Right lobe of liver (tissue), 6 donors: ENCODE measurements at regions not wholly inside any gene's neighbourhood (a gene's known extent, or its start where the extent isn't known, plus 50 kb on each side); places are given as distances from the start of the nearest gene placed in this dataset.

Experiments used
- ATAC-seq, 4 donors: fragments of 200-7000 bp; cut with Tn5 transposase; one replicate each; pipeline ENCODE4 v1.9.1; 2020; ENCODE audit warnings: mild to moderate bottlenecking in 4 of 4, moderate library complexity in 4 of 4
- DNase-seq, 3 donors: peaks; one replicate each; pipeline ENCODE4 v3.0.0-alpha.2; 2020
- H3K27ac ChIP-seq, 3 donors: fragments of 200-600 bp; one replicate each; pipeline ENCODE4 v1.8.0; 2022
- H3K27me3 ChIP-seq, 2 donors: fragments of 200-600 bp; one replicate each; pipeline ENCODE4 v1.8.0; 2022
- H3K36me3 ChIP-seq, 4 donors: fragments of 200-600 bp; sonication (generic) in 1 of 4; one replicate each; pipeline versions ENCODE4 v1.5.1 to v1.8.0; 2017 to 2022; ENCODE audit warnings: control low read depth in 1 of 4
- H3K4me1 ChIP-seq, 4 donors: fragments of 200-600 bp; sonication (generic) in 1 of 4; one replicate each; pipeline versions ENCODE4 v1.5.1 to v1.8.0; 2017 to 2022; ENCODE audit warnings: control low read depth in 1 of 4
- H3K4me3 ChIP-seq, 3 donors: fragments of 200-600 bp; one replicate each; pipeline ENCODE4 v1.8.0; 2022
- H3K9me3 ChIP-seq, 4 donors: fragments of 200-600 bp; sonication (generic) in 1 of 4; one replicate each; pipeline versions ENCODE4 v1.5.1 to v1.8.0; 2017 to 2022; ENCODE audit warnings: control low read depth in 1 of 4
- CTCF ChIP-seq, 4 donors: fragments of 200-600 bp in 3 of 4; fragments of 450-650 bp in 1 of 4; IDR thresholded peaks; one replicate each; pipeline versions ENCODE4 v1.5.1 to v1.8.0; 2016 to 2022; ENCODE audit warnings: antibody characterized with exemption in 4 of 4, mild to moderate bottlenecking in 2 of 4
- POLR2A ChIP-seq: fragments of 450-650 bp; IDR thresholded peaks from one replicate; pipeline ENCODE4 v1.6.1; 2017; ENCODE audit warnings: antibody characterized with exemption, mild to moderate bottlenecking
- WGBS: methylation state at CpG from one replicate; pipeline ENCODE4 v1.1.6; 2018; ENCODE audit warnings: low coverage, low lambda C conversion rate; ENCODE audit not compliant: insufficient coverage; ENCODE audit errors: missing lambda C conversion rate; 5-methylcytosine and 5-hydroxymethylcytosine counted together
- intact Hi-C, 2 donors: fragments of 100-400 bp; cut with DNase I; formaldehyde crosslinking; loops; one replicate each; pipeline versions ENCODE4 v1.11.2 to v1.14.1; 2022
- donor health status: DM: no; HTN: yes; CAD: no.
- donor health status: DM: no; HTN: no; CAD: no.
- donor health status: DM: no; HTN: no; CAD: no.
- donor health status: DM: no; HTN: yes; CAD: no.
- donor health status: DM: no; HTN: yes; CAD: no.

GRCh38 chr1:219058891-219059820 is 114.5 kb upstream of the LYPLAL1 start:
- 75% methylated on average over 1 of the region's 1 CpG for WGBS
- ATAC-seq (no peak), DNase-seq (no peak)
- Histone ChIP-seq H3K9me3 (no peaks in the 10 kb centered on the region), H3K27me3 (no peaks in the 10 kb centered on the region), H3K4me1 (peaks cover 0 to 4% (median 0%) of the 10 kb centered on the region in 4 donors), H3K36me3 (no peaks in the 10 kb centered on the region), H3K27ac (no peak overlapping the region), H3K4me3 (no peak overlapping the region)
- intact Hi-C loops: no loop called here
- TF ChIP-seq CTCF (IDR thresholded peaks at IDR 0.05): no peak
- no peak for TF ChIP-seq POLR2A

- DNase-seq: no peak
- 79% methylated on average over 5 of the region's 5 CpGs for WGBS
- Histone ChIP-seq H3K4me3 (no peak overlapping the region), H3K9me3 (no peaks in the 10 kb centered on the region), H3K27me3 (no peaks in the 10 kb centered on the region), H3K36me3 (no peaks in the 10 kb centered on the region), H3K4me1 (peaks cover 0 to 4% (median 0%) of the 10 kb centered on the region in 4 donors), H3K27ac (no peak overlapping the region)
- TF ChIP-seq POLR2A (no peak), CTCF (IDR thresholded peaks at IDR 0.05) (no peak)
- intact Hi-C loops: no loop called here
- no peak for ATAC-seq
Measured at GRCh38 chr1:219060798-219061197, 112.9 kb upstream of the LYPLAL1 start.

GRCh38 chr1:219062161-219062560 is 111.5 kb upstream of the LYPLAL1 start:
- WGBS: 83% methylated on average over 4 of the region's 4 CpGs
- no peak for ATAC-seq
- no peak for DNase-seq
- Histone ChIP-seq H3K4me1 (peaks cover 0 to 4% (median 0%) of the 10 kb centered on the region in 4 donors), H3K27me3 (no peaks in the 10 kb centered on the region), H3K9me3 (no peaks in the 10 kb centered on the region), H3K4me3 (no peak overlapping the region), H3K36me3 (no peaks in the 10 kb centered on the region), H3K27ac (no peak overlapping the region)
- TF ChIP-seq CTCF (IDR thresholded peaks at IDR 0.05) (no peak), POLR2A (no peak)
- intact Hi-C loops: no loop called here

GRCh38 chr1:219066098-219066497 is 107.6 kb upstream of the LYPLAL1 start:
- intact Hi-C loops: no loop called here
- H3K4me3 ChIP-seq: no peak overlapping the region
- H3K4me1 ChIP-seq: no peaks in the 10 kb centered on the region
- ATAC-seq (no peak), DNase-seq (no peak)
- 100% methylated on average over 1 of the region's 1 CpG for WGBS
- H3K27ac ChIP-seq: no peak overlapping the region
- no peaks in the 10 kb centered on the region for H3K9me3 ChIP-seq
- H3K36me3 ChIP-seq: no peaks in the 10 kb centered on the region
- TF ChIP-seq POLR2A: no peak
- TF ChIP-seq CTCF (IDR thresholded peaks at IDR 0.05): no peak
- no peaks in the 10 kb centered on the region for H3K27me3 ChIP-seq
